GM23248 (cell line): ENCODE measurements at regions not wholly inside any gene's neighbourhood (a gene's known extent, or its start where the extent isn't known, plus 50 kb on each side); places are given as distances from the start of the nearest gene placed in this dataset.

Experiments
- DNase-seq: peaks from one replicate; pipeline ENCODE4 v3.0.0-alpha.2; 2015
- H2AFZ ChIP-seq: fragments of 200-600 bp; sonication (generic); 2 replicates; pipeline ENCODE4 v1.6.1; 2016; ENCODE audit warnings: antibody characterized with exemption
- H3F3A ChIP-seq: fragments of 200-600 bp; sonication (generic); 2 replicates; pipeline ENCODE4 v1.6.1; 2016; ENCODE audit warnings: mild to moderate bottlenecking, antibody characterized with exemption, mixed run types; ENCODE audit not compliant: insufficient read depth
- H3K27ac ChIP-seq: fragments of 200-600 bp; sonication (generic); 2 replicates; pipeline ENCODE4 v1.5.1; 2016; ENCODE audit warnings: mild to moderate bottlenecking
- H3K27me3 ChIP-seq: fragments of 200-600 bp; sonication (generic); replicated peaks from 2 replicates; pipeline ENCODE4 v1.6.1; 2016; ENCODE audit warnings: mild to moderate bottlenecking; ENCODE audit not compliant: insufficient read depth
- H3K36me3 ChIP-seq: fragments of 200-600 bp; sonication (generic); 2 replicates; pipeline ENCODE4 v1.6.1; 2016; ENCODE audit warnings: low read depth, mild to moderate bottlenecking
- H3K4me1 ChIP-seq: fragments of 200-600 bp; sonication (generic); 2 replicates; pipeline ENCODE4 v1.6.1; 2016; ENCODE audit warnings: mild to moderate bottlenecking; ENCODE audit not compliant: insufficient read depth
- H3K4me2 ChIP-seq: fragments of 200-600 bp; sonication (generic); one replicate; pipeline ENCODE4 v1.6.1; 2016; ENCODE audit warnings: mild to moderate bottlenecking; ENCODE audit not compliant: unreplicated experiment
- H3K4me3 ChIP-seq: fragments of 200-600 bp; sonication (generic); 2 replicates; pipeline ENCODE4 v1.5.1; 2016; ENCODE audit warnings: mild to moderate bottlenecking
- H3K79me2 ChIP-seq: fragments of 200-600 bp; sonication (generic); 2 replicates; pipeline ENCODE4 v1.6.1; 2016; ENCODE audit warnings: mild to moderate bottlenecking; ENCODE audit not compliant: insufficient read depth
- H3K9ac ChIP-seq: fragments of 200-600 bp; sonication (generic); 2 replicates; pipeline ENCODE4 v1.6.1; 2016; ENCODE audit warnings: mild to moderate bottlenecking
- H3K9me2 ChIP-seq: fragments of 200-600 bp; sonication (generic); 2 replicates; pipeline ENCODE4 v1.6.1; 2016; ENCODE audit warnings: mixed run types, mild to moderate bottlenecking, moderate library complexity; ENCODE audit not compliant: insufficient read depth
- H3K9me3 ChIP-seq: fragments of 200-600 bp; sonication (generic); one replicate; pipeline ENCODE4 v1.6.1; 2017; ENCODE audit warnings: low read depth
- H4K20me1 ChIP-seq: fragments of 200-600 bp; sonication (generic); 2 replicates; pipeline ENCODE4 v1.6.0; 2016; ENCODE audit not compliant: insufficient read depth
- EZH2 ChIP-seq: fragments of 200-600 bp; sonication (generic); IDR thresholded peaks from 2 replicates; pipeline ENCODE4 v1.6.1; 2018; ENCODE audit warnings: antibody characterized with exemption, mild to moderate bottlenecking; ENCODE audit not compliant: insufficient read depth, poor library complexity, severe bottlenecking
- EZH2phosphoT487 ChIP-seq: fragments of 200-600 bp; sonication (generic); IDR thresholded peaks from 2 replicates; pipeline ENCODE4 v1.6.1; 2018; ENCODE audit warnings: antibody characterized with exemption, moderate library complexity, mild to moderate bottlenecking, low read depth; ENCODE audit not compliant: insufficient read depth
- WGBS, 2 experiments: methylation state at CpG; one replicate each; pipeline ENCODE4 v1.1.6; 2015 to 2017; ENCODE audit warnings: low lambda C conversion rate in 2 of 2, low coverage in 1 of 2; ENCODE audit errors: missing lambda C conversion rate in 2 of 2; 5-methylcytosine and 5-hydroxymethylcytosine counted together
- in situ Hi-C: fragments of 300-500 bp; cut with MboI; formaldehyde crosslinking; loops from 2 replicates; pipeline ENCODE4 v1.15.0; 2020

DNA sequence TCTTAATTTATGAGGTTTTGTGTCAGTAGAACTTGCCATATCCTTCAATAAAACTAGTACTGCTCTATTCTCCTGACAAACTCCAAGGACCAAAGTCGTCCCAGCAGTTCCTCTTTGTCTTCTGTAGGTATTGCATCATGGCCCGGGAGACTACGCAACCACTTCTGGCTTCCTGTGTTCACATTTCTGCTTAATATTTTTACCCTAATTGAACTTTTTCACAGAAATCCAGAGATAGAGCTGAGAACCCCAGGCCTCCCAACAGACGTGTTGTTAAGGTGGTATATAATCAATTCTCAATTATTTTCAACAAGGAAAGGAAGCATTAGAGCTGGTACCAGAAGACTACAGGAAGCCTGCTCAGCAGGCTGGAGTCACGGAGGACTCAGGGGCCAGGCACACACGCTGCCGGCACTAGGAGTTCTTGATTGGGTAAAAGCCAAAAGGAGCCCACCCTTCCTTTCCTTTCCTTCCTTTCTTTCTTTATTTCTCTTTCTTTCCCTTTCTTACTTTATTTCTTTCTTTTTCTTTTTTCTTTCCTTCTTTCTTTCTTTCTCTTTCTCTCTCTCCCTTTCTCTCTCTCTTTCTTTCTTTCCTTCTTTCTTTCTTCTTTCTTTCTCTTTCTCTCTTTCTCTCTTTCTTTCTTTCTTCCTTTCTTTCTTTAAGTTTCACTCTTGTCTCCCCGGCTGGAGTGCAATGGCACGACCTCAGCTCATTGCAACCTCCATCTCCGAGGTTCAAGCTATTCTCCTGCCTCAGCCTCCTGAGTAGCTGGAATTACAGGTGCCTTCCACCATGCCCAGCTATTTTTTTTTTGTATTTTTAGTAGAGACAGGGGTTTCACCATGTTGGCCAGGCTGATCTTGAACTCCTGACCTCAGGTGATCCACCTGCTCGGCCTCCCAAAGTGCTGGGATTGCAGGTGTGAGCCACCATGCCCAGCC lies 173.7 kb downstream of the ZBTB18 start:
- no peak for DNase-seq
- Histone ChIP-seq H3K36me3 (no peaks in the 10 kb centered on the region), H3K4me1 (peaks cover 8% of the 10 kb centered on the region; the same call in 1 of the 2 replicates), H3K9me3 (no peaks in the 10 kb centered on the region), H3K27me3 (peaks cover 4% of the 10 kb centered on the region; the same call in 1 of the 2 replicates), H3K9me2 (no peaks in the 10 kb centered on the region), H3F3A (0 out of 2 replicates have a peak, but pooled peaks cover 5% of the 10 kb centered on the region), H3K4me3 (no peak overlapping the region), H2AFZ (no peak overlapping the region), H4K20me1 (no peaks in the 10 kb centered on the region), H3K4me2 (no peak overlapping the region), H3K9ac (no peak overlapping the region), H3K79me2 (no peaks in the 10 kb centered on the region), H3K27ac (no peak overlapping the region)
- TF ChIP-seq EZH2phosphoT487 (no peak), EZH2 (no peak)
- 85 to 86% methylated on average over 11 of the region's 11 CpGs for WGBS, 2 experiments
- in situ Hi-C loops: no loop called here

DNA sequence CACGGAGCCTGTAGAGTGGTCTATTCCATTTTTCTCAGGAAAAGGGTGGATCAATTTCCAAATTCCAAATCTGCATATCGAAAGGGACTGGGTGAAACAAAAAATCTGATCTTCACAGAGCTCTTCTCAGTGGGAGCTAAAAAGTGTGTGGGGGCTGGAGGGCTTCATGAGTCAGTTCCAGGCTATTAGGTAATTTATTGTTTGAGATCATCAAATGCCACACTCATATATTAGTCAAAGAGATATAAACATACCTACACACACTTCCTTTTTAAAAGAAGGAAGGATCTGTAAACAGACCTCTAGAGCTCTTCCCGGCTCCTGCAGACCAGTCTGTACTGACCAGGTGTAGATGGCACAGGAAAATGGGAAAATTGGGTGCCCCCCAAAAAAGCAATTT lies 175.4 kb downstream of the ZBTB18 start:
- H3K4me2 ChIP-seq: no peak overlapping the region
- in situ Hi-C loops: no loop called here
- H3K36me3 ChIP-seq: no peaks in the 10 kb centered on the region
- WGBS, 2 experiments: 72 to 77% methylated on average over 3 of the region's 3 CpGs
- H3K9me3 ChIP-seq: no peaks in the 10 kb centered on the region
- H3K9ac ChIP-seq: no peak overlapping the region
- no peak overlapping the region for H2AFZ ChIP-seq
- H4K20me1 ChIP-seq: no peaks in the 10 kb centered on the region
- H3K9me2 ChIP-seq: no peaks in the 10 kb centered on the region
- peak; percentile 47 for DNase-seq
- peaks cover 13% of the 10 kb centered on the region; the same call in 1 of the 2 replicates for H3K4me1 ChIP-seq
- H3K27ac ChIP-seq: no peak overlapping the region
- no peak overlapping the region for H3K4me3 ChIP-seq
- no peaks in the 10 kb centered on the region for H3K27me3 ChIP-seq
- TF ChIP-seq EZH2 (no peak), EZH2phosphoT487 (no peak)
- no peaks in the 10 kb centered on the region for H3K79me2 ChIP-seq
- H3F3A ChIP-seq: 0 out of 2 replicates have a peak, but pooled peaks cover 5% of the 10 kb centered on the region

DNA sequence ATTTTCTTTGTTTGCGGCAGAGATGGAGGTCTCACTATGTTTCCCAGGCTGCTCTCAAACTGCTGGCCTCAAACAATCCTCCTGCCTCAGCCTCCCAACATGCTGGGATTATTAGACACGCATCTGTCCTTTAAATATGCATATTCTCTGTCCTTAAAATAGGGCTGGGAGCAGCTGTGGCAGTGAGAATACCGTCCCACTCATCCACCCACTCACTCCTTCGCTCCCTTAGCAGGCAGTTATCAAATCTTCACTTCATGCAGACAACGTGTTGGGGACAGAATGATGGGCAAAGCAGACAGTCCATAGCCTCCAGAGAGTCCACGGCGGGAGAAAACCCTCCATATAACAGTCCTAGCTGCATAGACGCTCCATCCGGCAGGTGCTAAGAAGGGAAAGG lies 179.4 kb downstream of the ZBTB18 start:
- WGBS, 2 experiments: 80 to 87% methylated on average over 9 of the region's 9 CpGs
- Histone ChIP-seq H3K4me3 (no peak overlapping the region), H3K4me1 (peaks cover 18% of the 10 kb centered on the region; the same call in 1 of the 2 replicates), H3K4me2 (no peak overlapping the region), H4K20me1 (no peaks in the 10 kb centered on the region), H3F3A (0 out of 2 replicates have a peak, but pooled peaks cover 5% of the 10 kb centered on the region), H3K27me3 (no peaks in the 10 kb centered on the region), H3K27ac (no peak overlapping the region), H3K79me2 (no peaks in the 10 kb centered on the region), H3K9ac (no peak overlapping the region), H2AFZ (no peak overlapping the region), H3K9me2 (no peaks in the 10 kb centered on the region), H3K36me3 (no peaks in the 10 kb centered on the region), H3K9me3 (no peaks in the 10 kb centered on the region)
- in situ Hi-C loops: no loop called here
- no peak for DNase-seq
- no peak for TF ChIP-seq EZH2phosphoT487
- no peak for TF ChIP-seq EZH2

DNA sequence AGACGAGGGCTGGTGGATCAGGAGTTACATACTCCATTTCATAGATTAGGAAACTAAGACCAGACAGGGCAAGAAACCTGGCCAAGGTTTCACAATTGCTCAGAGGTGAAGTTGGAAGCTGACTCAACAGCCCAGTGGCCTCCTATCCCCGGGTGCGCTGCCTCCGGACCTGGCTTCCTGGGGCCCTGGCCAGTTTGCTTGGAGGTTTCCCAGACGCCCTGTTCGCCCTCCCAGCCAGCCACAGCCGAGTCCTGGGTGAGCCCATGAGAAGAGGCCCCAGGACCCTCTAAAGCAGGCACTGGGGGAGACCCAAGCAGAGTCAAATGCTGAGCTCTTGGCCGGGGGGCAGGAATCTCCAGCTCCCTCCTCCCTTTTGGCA lies 180.1 kb downstream of the ZBTB18 start:
- TF ChIP-seq EZH2phosphoT487: no peak
- TF ChIP-seq EZH2: no peak
- Histone ChIP-seq H3F3A (0 out of 2 replicates have a peak, but pooled peaks cover 2% of the 10 kb centered on the region), H2AFZ (peak overlapping the region; percentile 73), H3K36me3 (no peaks in the 10 kb centered on the region), H3K79me2 (no peaks in the 10 kb centered on the region), H3K9ac (0 out of 2 replicates have a peak overlapping the region, but pooled peaks have one; percentile 22), H3K27ac (no peak overlapping the region), H3K9me3 (no peaks in the 10 kb centered on the region), H3K9me2 (no peaks in the 10 kb centered on the region), H3K4me1 (peaks cover 17% of the 10 kb centered on the region; the same call in 1 of the 2 replicates), H4K20me1 (no peaks in the 10 kb centered on the region), H3K4me2 (peak overlapping the region; percentile 94), H3K4me3 (peak overlapping the region; percentile 59), H3K27me3 (no peaks in the 10 kb centered on the region)
- DNase-seq: peak; percentile 54
- 27% methylated on average over 8 of the region's 8 CpGs for WGBS, 2 experiments
- in situ Hi-C loops: no loop called here
